Stimulated activated CD8-positive, alpha-beta memory T cell treated with anti-CD3 and anti-CD28 coated beads, Interleukin-15, amount 100 ng/mL, for 24 hours (primary cell): ENCODE measurements at regions not wholly inside any gene's neighbourhood (a gene's known extent, or its start where the extent isn't known, plus 50 kb on each side); places are given as distances from the start of the nearest gene placed in this dataset.

Experiments
- DNase-seq: peaks from one replicate; pipeline ENCODE4 v3.0.0-alpha.2; 2020; ENCODE audit warnings: low read depth

DNA sequence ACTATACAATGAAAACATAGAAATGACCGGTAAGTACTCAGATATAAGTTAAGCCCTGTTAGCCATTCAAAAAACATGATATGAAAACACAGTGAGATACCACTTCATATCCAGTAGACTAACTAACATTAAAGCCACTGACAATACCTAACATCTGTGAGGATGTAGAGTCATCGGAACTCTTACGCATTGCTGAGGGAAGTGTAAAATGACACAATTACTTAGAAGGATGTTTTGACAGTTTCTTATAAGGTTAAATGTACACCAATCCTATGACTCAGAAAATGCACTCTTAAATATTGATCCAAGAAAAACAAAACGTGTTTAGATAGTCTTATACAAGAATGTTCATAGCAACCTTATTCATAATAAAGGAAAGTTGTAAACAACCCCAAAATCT is 782.9 kb downstream of the BCL11B start:
- no peak for DNase-seq

DNA sequence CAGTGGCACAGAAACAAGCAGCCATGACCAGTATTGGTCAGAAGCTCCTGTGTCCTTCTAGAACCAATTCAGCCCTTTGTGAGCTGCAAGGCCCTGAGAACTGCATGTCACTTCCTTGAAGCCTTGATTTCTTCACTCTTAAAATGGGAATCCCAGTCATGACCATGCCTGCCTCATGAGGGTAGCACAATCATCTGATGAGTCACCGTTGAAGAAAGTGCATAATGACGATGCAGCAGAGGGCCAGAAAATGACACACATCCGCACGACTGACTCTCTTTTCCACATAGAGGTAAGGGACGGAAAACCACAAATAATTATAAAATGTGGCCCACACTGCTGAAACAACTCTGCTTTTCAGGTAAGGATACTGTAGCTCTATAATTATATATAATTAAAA is 777.4 kb downstream of the BCL11B start:
- no peak for DNase-seq

DNA sequence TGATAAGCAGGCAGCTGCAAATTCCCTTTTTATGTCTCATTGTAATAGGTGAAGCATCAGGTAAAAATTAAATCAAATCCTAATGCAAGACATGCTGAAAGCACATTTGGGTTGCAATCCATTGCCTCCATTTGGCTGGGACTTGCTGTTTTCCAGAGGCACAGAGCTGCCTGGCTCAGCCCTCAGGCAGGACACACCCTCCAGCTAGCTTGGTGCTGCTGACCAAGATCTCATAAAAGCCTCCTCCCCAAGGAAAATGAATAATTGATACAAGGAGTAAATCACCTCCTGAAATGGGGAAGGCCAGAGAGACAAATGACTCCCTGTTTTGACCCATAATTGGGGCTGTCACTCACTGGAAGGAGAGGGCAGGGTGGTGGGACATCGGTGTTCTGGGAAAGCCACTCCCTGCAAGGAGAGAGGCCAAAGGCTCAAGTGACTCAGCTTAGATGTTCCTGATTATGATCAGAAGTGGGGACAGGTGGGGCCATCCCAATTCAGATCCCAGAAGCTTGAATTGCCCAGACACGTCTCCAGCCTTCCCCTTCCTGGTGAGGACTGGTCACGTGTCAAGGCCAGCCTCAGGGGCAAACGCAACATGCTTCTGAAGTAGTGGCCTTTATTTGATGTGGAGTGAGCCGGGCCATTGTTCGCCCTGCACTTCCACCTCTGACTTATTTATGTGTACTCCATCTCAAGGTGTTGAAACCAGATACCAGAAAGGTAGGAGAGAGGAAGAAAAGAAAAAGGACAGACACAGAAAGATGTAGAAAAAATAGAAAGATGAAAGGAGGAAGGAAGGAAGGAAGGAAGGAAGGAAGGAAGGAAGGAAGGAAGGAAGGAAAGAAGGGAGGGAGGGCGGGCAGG is 773.7 kb downstream of the BCL11B start:
- DNase-seq = no peak

DNA sequence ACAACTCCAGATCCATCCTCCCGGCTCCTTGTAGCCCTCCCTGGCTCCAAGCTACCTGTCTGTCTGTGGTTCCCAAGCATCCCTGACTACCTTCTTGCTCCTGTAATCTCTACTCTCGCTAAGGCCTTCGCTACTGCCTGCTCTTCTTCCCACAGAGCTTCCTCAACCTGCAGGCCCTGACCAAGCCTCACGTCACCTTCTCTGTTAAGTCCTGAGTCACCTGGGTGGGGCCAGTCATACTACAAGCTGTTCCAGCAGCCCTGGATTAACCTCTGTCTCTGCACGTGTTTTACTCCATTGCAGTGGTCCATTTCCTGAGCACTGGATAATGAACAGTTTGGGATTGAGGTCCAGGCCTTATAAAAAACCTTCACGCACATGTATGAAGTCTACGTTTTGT is 770.7 kb downstream of the BCL11B start:
- no peak for DNase-seq

DNA sequence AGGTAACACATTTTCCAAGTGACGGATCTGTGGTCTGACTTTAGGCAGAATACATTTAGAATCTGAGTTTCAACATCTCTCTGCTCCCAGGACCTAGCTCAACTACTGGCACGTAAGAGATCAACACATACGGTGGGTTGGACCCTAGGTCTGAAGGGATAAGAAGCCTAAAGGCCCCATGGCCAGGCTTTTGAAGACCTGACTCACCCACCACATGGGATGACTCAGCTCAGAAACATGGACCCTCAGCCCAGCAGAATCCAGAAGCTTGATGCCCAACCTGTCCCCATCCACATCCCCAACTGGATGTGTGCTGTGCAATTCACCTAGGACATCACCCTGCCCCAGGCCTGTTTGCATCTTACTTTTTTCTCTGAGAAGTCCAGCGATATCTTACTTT is 770.2 kb downstream of the BCL11B start:
- DNase-seq = no peak

DNA sequence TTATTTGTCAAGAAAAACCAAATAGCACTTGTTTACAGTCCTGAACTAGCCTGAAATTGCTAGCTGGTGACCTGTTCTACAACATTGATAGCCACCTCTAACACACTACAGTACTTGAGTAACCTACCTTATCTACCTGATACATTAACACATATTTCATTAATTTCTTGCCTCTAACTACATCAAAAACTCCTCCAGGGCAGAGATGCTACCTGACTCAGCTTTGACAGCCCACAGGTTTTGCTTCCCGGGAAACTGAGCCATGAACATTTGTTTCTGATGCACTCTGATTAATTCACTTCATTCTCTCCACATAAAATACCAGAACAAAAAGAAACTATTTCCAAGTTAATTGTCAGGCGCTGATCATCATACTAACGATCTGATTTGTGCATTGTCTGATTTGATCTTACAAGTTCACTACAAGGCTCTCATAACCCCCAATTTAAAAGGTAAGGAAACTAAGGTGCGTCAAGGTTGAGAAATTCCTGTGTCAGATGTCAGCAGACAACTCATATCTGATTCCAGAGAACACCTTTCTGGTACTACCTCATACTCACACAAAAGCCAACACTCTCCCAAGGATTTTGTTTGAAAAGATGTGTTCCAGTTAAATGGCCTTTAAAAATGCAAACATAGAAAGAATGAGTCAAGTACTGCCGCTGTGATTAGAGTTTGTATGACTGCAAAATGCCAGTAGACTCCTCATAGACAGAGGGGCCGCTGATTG is 768.7 kb downstream of the BCL11B start:
- no peak for DNase-seq

DNA sequence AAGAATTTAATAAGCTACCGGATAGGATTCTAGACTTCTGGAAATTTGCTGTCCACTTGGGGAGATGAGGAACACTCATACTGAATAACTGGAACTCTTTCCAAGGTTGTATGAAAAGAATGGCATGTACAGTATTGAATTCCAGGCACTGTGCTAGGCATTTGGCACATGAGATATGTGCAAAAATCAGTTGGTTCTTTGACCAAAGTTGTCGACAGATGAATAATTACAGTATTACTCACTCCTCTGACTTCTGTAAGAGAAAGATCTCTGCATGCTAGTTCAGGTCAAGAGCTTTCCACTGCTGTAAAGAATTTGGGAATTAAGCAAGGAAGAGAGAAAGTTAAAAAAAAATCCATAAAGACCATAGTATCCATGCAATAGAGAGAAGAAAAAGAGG is 764.7 kb downstream of the BCL11B start:
- DNase-seq = no peak

DNA sequence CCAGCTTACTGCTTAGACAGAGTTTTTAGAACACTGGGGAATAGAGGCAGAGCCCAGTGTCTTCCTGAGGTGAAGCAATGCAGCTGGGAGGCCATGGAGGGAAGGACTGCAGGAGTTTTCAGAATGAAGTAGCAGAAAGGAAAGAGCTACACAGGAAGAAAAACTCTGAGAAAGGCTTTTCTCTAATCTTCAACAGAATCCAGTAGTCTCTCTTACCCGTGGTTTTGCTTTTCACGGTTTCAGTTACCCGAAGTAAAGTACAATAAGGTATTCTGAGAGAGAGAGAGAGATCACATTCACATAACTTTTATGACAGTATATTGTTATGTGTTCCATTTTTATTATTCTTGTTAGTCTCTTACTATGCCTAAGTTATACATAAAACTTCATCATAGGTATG is 761.6 kb downstream of the BCL11B start:
- no peak for DNase-seq

DNA sequence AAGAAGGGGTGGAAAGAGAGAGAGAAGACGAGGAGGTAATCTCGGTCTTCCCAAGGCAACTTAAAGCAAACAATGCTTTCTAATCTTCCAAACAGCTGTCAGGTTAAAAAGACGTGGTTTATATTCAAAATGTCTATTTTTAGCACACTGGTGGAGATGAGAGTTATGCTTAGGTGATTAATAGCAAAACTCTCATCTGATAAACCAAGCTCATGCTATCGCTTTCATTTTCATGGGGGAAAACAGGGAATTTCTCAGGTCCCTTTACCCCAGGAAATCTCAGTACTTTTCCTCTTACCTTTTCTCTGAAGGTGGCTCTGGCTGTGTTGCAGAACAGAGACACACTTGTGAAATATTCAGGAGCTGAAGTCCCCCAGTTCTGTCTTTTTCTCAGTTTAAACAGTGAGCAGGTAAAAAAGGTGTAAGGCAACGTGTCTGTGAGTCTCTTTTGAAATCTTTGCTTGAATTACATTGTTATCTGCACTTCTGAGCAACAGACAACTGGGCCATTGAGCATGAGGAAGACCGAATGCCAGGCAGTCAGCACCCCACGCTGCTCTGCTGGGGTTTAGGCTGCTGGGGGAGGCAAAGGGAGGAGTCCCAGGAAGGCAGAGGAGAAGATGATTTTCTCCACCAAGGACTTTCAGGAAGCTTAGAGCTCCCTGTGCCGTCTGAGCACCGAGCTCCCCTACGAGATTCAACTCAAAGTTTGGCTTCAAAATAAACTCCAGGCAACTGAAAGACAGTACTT is 759.3 kb downstream of the BCL11B start:
- DNase-seq = no peak

DNA sequence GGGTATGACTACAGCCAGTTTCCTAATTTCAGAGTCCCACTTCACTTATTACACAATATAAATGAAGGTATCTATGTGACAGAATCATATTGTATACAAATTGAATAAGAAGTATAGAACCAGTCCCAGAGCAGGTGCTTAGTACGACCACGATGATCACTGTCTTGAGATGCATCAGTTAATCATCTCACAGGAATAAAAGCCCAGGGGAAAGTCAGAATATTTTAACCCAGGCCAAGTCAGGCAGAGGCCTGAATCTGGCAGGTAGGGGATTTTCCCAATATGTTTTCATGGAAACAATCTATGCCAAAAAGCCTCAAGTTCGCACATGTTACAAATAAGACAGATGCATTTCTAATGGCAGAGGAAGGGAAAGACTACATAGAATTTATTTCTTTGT is 758.4 kb downstream of the BCL11B start:
- no peak for DNase-seq

DNA sequence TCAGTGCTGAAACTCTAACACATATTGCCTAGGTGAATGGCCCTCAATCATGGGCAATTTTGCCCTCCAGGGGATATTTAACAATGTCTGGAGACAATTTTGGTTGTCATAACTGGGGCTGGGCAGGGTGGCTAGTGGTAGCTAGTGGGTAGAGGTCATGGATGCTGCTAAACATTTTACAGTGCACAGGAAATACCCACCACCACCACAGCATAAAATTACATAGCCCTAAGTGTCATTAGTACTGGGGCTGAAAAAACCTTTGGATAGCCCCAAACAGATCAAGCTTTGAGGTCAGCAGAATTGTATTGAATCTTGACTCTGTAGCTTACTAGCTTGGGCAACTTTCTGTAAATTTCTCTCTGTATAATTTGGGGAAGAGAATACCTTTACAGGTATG is 758.0 kb downstream of the BCL11B start:
- DNase-seq = no peak

DNA sequence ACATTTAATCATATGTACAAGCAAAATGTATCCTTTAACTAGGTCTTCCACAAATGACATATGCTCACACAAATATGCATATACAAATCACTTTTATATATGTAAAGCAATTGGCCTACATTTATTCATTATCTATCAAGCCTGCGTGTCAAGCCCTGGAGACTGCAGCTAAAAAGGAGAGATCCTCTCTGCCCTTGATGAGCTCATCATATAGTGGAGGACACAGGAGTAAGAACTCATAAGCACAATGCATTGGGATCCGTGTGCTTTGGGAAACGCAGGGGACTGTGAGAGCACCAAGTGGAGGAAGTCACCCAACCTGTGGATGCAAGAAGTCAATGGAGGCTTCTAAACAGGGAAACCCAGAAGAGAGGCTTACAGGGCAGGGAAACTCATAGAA is 735.7 kb downstream of the BCL11B start:
- no peak for DNase-seq

DNA sequence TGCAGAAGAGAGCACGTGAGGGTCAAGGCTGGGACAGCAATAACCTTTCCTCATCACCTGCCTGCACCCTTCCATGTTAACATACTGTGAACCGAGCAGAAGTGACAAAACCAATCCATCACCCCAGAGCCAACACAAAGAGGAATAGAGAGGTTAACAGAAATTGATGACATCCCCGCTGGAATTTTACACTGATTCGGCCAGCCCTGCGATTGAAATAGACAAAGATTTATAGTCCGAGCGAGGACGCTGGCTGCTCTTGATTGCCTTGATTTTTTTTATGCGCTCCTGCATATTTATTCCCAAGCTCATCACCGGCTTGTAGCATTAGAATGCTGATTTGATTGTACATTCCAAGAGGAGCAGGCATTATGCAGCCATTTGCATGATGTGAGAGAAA is 729.7 kb downstream of the BCL11B start:
- DNase-seq = no peak

DNA sequence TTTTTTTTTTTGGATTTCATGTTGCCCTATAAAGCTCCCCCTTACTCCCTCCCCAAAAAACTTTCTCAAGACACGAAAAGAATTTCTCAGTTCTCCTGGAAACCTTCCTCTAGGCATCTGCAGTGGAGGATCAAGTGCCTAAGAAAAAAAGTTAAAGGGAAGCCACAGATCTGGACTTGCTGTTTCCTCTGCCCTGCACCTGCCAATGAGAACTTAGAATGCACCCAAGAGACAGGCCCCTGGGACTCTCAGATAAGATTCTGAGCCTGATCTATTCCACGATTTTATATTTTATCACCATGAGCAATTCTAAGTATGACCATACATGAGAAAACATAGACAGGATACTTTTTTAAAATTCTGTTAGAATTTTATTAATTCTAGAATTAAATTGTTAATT is 728.9 kb downstream of the BCL11B start:
- no peak for DNase-seq

DNA sequence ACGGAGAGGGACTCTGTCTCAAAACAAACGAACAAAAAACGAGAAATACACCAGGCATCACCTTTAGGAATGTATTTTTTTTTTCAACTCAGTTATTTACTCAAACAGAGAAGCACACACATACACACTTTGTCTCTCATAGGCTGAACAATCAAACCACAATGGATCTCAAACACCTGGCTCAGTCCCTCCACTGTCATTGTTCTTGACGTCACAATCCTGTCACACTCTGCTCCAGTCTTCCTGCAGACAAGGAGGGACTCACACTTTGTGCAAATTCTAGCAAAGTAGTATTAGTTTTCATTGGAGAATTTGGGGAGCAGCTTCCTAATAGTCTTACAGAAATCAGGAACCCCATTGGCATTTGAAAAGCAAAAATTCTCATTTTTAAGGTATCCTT is 727.8 kb downstream of the BCL11B start:
- DNase-seq = no peak

DNA sequence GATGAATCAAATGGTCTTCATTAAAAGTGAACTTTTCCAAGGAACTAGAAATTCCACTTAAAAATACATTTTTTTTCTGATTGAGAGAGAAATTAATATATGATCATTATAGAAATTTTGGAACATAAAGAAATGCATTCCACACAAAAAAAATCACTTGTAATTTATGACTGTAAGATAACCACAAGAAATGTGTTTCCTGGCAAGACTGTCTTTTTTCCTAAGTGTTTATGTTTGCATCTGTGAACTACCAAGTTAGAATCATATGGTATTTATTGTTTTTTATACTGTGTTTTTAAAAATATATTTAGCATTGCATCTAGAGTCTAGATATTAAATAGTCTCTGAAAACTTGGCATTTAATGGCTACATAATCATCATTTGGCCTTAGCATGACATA is 726.8 kb downstream of the BCL11B start:
- no peak for DNase-seq

DNA sequence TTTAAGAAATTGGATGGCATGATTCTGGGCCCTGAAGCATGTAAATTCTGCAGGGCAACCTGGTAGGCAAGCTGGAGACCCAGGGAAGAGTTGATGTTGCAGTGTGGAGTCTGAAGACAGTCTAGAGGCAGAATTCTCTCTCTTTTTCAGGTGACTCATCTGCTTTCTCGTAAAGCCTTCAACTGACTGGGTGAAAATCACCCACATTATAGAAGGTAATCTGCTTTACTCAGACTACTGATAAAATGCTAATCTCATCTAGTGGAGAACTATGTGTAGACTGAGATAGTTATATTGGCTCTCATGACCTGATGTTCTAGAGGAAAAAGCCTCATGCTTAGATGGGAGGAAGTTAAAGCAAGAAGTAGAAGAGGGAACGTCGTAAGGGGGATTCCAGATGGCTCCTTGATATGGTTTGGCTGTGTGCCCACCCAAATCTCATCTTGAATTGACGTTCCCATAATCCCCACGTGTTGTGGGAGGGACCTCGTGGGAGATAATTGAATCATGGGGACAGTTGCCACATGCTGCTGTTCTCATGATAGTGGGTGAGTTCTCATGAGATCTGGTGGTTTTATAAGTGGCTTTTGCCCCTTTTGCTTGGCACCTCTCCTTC is 723.8 kb downstream of the BCL11B start:
- no peak for DNase-seq

DNA sequence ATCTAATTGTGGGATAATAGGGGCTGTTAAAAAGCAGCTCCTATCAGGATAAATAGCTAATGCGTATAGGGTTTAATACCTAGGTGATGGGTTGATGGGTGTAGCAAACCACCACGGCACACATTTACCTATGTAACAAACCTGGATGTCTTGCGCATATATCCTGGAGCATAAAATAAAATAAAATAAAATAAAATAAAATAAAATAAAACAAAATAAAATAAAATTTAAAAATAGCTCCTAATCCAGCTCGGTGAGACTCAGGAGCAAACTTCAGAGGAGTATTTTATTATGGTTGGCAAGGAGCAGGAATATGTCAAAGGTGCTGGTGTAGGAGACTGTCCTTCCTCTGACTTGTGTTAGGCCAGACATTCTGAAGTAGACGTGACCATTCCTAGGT is 721.0 kb downstream of the BCL11B start:
- no peak for DNase-seq

DNA sequence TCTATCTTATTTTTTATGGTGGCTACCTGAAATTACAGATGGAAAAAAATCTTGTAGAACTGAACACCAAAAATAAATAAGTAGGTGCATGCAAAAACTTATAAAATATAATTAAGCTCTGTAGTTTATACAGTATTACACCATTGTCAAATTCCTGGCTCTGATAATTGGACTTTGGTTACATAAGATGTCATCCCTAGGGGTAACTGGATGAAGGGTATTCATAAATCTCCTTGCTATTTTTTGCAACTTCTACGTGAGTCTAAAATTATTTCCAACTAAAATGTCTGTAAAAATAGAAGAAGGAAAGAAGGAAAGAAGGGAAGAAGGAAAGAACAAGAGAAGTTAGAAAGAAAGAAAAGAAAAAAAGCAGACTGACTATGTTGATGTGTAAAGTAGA is 716.6 kb downstream of the BCL11B start:
- DNase-seq = no peak

DNA sequence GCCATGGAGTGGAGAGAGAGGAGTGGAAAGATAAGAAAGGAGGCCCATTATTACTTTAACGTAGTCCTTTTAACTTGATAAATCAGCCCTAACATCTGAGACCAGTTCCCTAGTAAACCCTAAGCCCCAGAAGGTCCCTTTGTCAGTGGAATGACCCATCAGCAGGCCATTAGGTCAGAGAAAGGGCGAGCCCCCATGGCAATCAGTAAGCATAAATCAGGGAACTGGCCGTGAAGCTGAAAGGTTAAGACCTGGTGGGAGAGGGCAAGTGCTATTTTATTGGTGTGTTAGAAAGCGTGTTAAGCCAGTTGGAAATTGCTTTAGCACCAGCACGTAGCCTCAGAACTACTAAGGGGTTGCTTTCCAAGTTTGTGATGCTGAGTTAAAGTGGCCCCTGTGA is 708.0 kb downstream of the BCL11B start:
- DNase-seq = no peak

DNA sequence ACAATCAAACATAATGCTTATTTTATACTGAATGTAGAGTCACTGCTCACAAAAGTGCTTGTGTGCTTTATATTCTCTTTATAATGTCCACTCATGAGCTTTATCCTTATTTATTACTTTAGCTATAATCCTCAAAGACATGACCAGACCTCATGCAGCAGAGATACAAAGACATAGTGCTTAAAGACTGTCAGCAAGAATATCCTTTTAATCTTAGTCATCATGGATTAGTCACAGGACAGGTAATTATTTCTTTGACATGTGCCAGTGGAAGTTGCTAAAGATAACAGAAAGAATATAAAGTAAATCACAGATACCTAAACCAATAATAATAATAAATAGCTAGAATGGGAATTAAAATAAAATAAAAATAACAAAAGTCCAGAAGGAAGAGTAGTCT is 707.5 kb downstream of the BCL11B start:
- no peak for DNase-seq

DNA sequence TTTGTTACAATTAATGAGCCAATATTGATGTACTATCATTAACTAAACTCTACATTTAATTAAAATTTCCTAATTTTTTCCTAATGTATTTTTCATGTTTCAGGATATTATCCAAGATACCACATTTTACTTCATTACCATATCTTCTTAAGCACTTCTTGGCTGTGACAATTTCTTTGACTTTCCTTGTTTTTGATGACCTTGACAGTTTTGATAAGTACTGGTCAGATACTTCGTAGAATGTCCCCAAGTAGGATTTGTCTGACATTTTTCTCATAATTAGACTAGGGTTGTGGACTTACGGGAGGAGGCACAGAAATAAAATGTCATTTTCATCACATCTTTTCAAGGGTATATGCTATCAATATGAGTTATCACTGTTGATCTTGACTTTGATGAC is 700.9 kb downstream of the BCL11B start:
- DNase-seq = no peak

DNA sequence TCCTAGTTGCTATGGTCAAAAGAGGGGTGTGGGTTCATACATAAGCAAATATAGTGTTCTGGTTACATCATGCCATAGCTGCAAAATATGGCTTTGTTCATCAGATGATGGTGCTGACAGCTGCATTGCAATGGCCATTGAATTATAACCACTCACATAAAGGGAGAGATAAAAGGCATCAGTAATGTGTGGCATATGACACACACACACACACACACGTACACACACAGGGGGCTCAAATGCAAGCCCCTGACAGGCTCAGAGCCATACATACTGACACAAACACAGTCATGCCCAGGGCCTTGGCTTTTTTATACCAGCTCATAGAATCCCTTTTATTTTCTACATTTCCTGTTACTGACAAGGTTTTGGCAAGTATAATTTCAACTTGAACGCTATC is 698.9 kb downstream of the BCL11B start:
- DNase-seq = no peak
